Activated T-cell treated with anti-CD3 and anti-CD28 coated beads for 48 hours (primary cell): ENCODE measurements at regions not wholly inside any gene's neighbourhood (a gene's known extent, or its start where the extent isn't known, plus 50 kb on each side); places are given as distances from the start of the nearest gene placed in this dataset.

ENCODE experiments used
- DNase-seq: peaks from one replicate; pipeline ENCODE4 v3.0.0-alpha.2; 2020; ENCODE audit warnings: low read depth

- DNase-seq: no peak
Measured at GRCh38 chr1:83028467-83028866, 970.5 kb downstream of the TTLL7 start.

GRCh38 chr1:83027511-83027910, 971.4 kb downstream of the TTLL7 start:
- no peak for DNase-seq

GRCh38 chr1:83026745-83027144, 972.2 kb downstream of the TTLL7 start:
- no peak for DNase-seq

- no peak for DNase-seq
Measured at GRCh38 chr1:83024251-83024767, 974.6 kb downstream of the TTLL7 start.

GRCh38 chr1:83023212-83023611, 975.7 kb downstream of the TTLL7 start:
- DNase-seq: no peak

- DNase-seq: no peak
Measured at GRCh38 chr1:83022206-83022605, 976.7 kb downstream of the TTLL7 start.

GRCh38 chr1:83017701-83018100, 981.2 kb downstream of the TTLL7 start:
- DNase-seq: no peak

GRCh38 chr1:83017276-83017675, 981.7 kb downstream of the TTLL7 start:
- no peak for DNase-seq

- no peak for DNase-seq
Measured at GRCh38 chr1:83016354-83016849, 982.5 kb downstream of the TTLL7 start.

GRCh38 chr1:83015163-83015562, 983.8 kb downstream of the TTLL7 start:
- DNase-seq: no peak

- DNase-seq: no peak
Measured at GRCh38 chr1:83012950-83013349, 986.0 kb downstream of the TTLL7 start.

GRCh38 chr1:83011265-83011664, 987.7 kb downstream of the TTLL7 start:
- DNase-seq: no peak

- no peak for DNase-seq
Measured at GRCh38 chr1:83006271-83006670, 992.7 kb downstream of the TTLL7 start.

- DNase-seq: no peak
Measured at GRCh38 chr1:83000286-83000685, 998.6 kb downstream of the TTLL7 start.

- DNase-seq: no peak
Measured at GRCh38 chr1:82995951-82996350, 1003.0 kb downstream of the TTLL7 start.

- no peak for DNase-seq
Measured at GRCh38 chr1:82994616-82995263, 1004.2 kb downstream of the TTLL7 start.

- no peak for DNase-seq
Measured at GRCh38 chr1:82991569-82991968, 1007.4 kb downstream of the TTLL7 start.

- DNase-seq: no peak
Measured at GRCh38 chr1:82979593-82980236, 1019.2 kb downstream of the TTLL7 start.

GRCh38 chr1:82978461-82979324, 1020.2 kb downstream of the TTLL7 start:
- no peak for DNase-seq

GRCh38 chr1:82972841-82973553, 1025.9 kb downstream of the TTLL7 start:
- DNase-seq: no peak

GRCh38 chr1:82969340-82969739, 1029.6 kb downstream of the TTLL7 start:
- DNase-seq: no peak

GRCh38 chr1:82962658-82963057, 1036.3 kb downstream of the TTLL7 start:
- DNase-seq: no peak
